ENCODE measurements at regions not wholly inside any gene's neighbourhood (a gene's known extent, or its start where the extent isn't known, plus 50 kb on each side); places are given as distances from the start of the nearest gene placed in this dataset.
"Not testable (repeated sequence)": the region's sequence is repeated elsewhere in the genome, so short reads cannot be mapped to it uniquely, and the experiment has no call there.

DNA sequence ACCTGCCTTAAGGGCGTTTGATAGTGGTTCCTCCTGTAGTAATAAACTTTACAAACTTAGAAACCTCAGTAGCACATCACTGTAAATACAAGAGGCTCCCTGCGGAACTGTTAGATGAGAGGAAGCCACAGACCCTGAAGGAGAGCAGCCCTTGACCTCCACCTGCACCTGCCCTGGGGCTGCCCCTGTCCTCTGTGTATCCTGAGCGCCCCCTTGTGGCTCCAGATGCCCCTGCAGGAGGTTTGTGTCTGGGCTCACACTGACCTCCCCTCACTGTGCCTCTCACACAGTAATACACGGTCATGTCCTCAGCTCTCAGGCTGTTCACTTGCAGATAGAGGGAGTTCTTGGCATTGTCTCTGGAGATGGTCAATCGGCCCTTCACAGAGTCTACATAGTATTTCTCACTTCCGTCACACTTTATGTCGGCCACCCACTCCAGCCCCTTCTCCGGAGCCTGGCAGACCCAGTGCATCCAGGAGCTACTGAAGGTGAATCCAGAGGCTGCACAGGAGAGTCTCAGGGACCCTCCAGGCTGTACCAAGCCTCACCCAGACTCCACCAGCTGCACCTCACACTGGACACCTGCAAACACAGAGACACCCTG, 1059.8 kb downstream of the TMEM121 start:
- no peaks in the 10 kb centered on the region for H3K9me3 ChIP-seq (ENCODE audit: control insufficient read depth, low read length)

DNA sequence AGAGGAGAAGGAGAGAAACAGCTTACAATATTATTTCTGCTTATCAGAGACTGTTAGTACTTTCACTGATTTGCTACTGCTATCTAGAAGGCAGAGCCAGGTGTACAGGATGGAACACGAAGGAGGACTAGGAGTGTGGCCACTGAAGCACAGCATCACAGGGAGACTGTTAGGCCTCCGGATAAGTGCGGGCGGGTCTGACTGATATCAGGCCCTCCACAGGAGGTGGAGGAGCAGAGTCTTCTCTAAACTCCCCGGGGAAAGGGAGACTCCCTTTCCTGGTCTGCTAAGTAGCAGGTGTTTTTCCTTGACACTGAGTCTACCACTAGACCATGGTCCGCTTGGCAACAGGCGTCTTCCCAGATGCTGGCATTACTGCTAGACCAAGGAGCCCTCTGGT, 1065.2 kb downstream of the TMEM121 start:
- not testable (repeated sequence) for H3K4me3 ChIP-seq (ENCODE audit: insufficient read depth, low read depth, low read length, poor library complexity, severe bottlenecking); H3K4me1 ChIP-seq (ENCODE audit: control insufficient read depth, insufficient read depth, low read length, poor library complexity, severe bottlenecking); H3K27me3 ChIP-seq (replicated peaks; ENCODE audit: control insufficient read depth, insufficient read depth, low read length, poor library complexity, severe bottlenecking); H3K36me3 ChIP-seq (ENCODE audit: control insufficient read depth, insufficient read depth, low read length); H3K9me3 ChIP-seq (ENCODE audit: control insufficient read depth, low read length); DNase-seq; H3K27ac ChIP-seq (ENCODE audit: insufficient read depth, low read length, poor library complexity, severe bottlenecking)

More for the DNA sequence above, 1059.8 kb downstream of the TMEM121 start:
- Histone ChIP-seq H3K4me3 (ENCODE audit: insufficient read depth, low read depth, low read length, poor library complexity, severe bottlenecking) (no peak overlapping the region), H3K36me3 (ENCODE audit: control insufficient read depth, insufficient read depth, low read length) (no peaks in the 10 kb centered on the region), H3K27ac (ENCODE audit: insufficient read depth, low read length, poor library complexity, severe bottlenecking) (no peak overlapping the region), H3K4me1 (ENCODE audit: control insufficient read depth, insufficient read depth, low read length, poor library complexity, severe bottlenecking) (peaks cover 5% of the 10 kb centered on the region), H3K27me3 (replicated peaks; ENCODE audit: control insufficient read depth, insufficient read depth, low read length, poor library complexity, severe bottlenecking) (no peaks in the 10 kb centered on the region)
- peak; percentile 18 to 40 (median 30) for DNase-seq

DNA sequence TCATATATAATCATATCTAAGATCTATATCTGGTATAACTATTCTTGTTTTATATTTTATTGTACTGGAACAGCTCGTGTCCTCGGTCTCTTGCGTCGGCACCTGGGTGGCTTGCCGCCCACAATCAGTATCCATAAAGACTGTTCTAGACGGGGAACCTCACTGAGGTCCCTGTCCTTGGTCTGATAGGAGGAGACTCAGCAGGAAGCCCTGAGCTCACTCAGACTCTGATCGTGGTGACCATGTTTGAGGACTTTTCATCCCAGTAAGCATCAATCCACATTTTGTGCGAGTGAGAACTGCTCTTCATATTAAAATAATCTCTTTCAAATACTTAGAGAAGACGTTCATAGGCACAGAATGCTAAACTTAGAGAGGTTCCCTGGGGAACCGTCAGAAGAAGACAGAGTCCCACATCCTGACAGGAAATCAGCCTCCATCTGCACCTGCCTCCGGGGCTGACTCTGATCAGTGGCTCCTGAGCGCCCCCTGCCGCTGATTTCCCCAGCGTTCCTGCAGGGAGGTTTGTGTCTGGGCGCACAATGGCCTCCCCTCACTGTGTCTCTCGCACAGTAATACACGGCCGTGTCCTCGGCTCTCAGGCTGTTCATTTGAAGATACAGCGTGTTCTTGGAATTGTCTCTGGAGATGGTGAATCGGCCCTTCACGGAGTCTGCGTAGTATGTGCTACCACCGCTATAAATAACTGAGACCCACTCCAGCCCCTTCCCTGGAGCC, 1065.9 kb downstream of the TMEM121 start:
- H3K27ac ChIP-seq (ENCODE audit: insufficient read depth, low read length, poor library complexity, severe bottlenecking); H3K36me3 ChIP-seq (ENCODE audit: control insufficient read depth, insufficient read depth, low read length); H3K9me3 ChIP-seq (ENCODE audit: control insufficient read depth, low read length); H3K4me1 ChIP-seq (ENCODE audit: control insufficient read depth, insufficient read depth, low read length, poor library complexity, severe bottlenecking); H3K27me3 ChIP-seq (replicated peaks; ENCODE audit: control insufficient read depth, insufficient read depth, low read length, poor library complexity, severe bottlenecking); H3K4me3 ChIP-seq (ENCODE audit: insufficient read depth, low read depth, low read length, poor library complexity, severe bottlenecking): not testable (repeated sequence)
- peak in 1 of 3 donors; percentile 41 for DNase-seq

DNA sequence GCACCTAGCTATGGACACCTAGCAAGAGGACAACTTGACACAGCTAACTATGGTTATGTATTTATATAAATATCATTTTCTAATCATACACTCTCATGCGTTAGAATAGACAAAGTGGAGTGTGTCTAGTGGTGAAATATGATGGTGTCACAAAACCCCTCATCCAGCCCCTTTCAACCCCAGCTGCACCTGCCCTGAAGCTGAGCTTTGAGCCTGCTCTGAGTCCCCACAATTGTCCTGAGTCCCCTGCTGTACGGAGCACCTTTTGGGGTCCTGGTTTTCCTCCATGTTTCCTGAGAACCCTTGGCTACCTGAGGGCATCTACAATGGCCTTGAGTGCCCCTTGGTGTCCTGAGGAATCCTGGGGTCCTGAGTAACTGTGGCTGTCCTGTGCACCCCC, 1072.8 kb downstream of the TMEM121 start:
- Histone ChIP-seq H3K9me3 (ENCODE audit: control insufficient read depth, low read length) (no peaks in the 10 kb centered on the region), H3K4me1 (ENCODE audit: control insufficient read depth, insufficient read depth, low read length, poor library complexity, severe bottlenecking) (no peaks in the 10 kb centered on the region), H3K27ac (ENCODE audit: insufficient read depth, low read length, poor library complexity, severe bottlenecking) (no peak overlapping the region), H3K36me3 (ENCODE audit: control insufficient read depth, insufficient read depth, low read length) (no peaks in the 10 kb centered on the region), H3K4me3 (ENCODE audit: insufficient read depth, low read depth, low read length, poor library complexity, severe bottlenecking) (no peak overlapping the region), H3K27me3 (replicated peaks; ENCODE audit: control insufficient read depth, insufficient read depth, low read length, poor library complexity, severe bottlenecking) (peaks cover 4% of the 10 kb centered on the region)
- no peak for DNase-seq

DNA sequence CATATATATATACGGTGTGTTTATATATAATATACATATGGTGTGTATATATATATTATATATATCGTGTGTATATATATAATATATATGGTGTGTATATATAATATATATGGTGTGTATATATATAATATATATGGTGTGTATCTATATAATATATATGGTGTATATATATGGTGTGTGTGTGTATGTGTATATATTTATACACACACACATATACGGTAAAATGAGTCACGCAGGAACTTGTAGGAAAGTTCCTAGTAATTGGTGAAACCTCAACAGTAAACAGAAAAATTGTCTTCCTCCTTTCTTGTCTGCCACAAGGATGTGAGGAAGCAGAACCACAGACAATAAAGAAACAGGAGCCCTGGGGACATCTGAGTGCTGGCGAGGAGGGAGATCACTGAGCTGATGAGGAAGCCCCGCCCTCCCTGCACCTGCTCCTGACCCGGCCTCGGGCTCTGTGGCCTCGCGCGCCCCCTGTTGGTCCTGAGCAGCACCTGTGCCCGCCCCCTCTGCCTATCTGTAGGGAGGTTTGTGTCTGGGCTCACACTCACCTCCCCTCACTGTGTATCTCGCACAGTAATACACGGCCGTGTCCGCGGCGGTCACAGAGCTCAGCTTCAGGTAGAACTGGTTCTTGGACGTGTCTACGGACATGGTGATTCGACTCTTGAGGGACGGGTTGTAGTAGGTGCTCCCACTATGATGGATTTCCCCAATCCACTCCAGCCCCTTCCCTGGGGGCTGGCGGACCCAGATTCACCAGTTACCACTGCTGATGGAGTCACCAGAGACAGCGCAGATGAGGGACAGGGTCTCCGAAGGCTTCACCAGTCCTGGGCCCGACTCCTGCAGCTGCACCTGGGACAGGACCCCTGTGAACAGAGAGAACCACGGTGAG, 1079.4 kb downstream of the TMEM121 start:
- H3K9me3 ChIP-seq (ENCODE audit: control insufficient read depth, low read length) = no peaks in the 10 kb centered on the region
- peak; percentile 50 to 59 (median 57) for DNase-seq
- H3K4me3 ChIP-seq (ENCODE audit: insufficient read depth, low read depth, low read length, poor library complexity, severe bottlenecking) = no peak overlapping the region

DNA sequence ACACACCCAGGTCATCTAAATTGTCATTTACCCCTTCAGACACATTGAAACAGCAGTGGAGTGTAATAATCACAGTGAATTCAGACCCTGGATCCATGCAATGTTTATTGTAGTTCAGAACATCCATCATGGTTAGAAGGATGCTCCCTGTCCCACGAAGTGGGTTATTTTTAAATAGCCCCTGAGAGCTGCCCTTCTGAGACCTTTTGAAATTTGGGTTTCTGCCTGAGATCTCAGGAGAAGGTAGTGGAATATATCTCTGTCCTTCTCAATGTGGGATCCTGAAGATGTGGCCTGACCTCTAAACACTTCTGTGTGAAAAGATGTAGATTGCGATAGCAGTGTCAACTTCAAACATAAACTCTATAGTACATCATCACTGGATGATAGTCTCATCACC, 1080.6 kb downstream of the TMEM121 start:
- DNase-seq = no peak
- H3K36me3 ChIP-seq (ENCODE audit: control insufficient read depth, insufficient read depth, low read length) = no peaks in the 10 kb centered on the region
- H3K27ac ChIP-seq (ENCODE audit: insufficient read depth, low read length, poor library complexity, severe bottlenecking) = no peak overlapping the region
- H3K9me3 ChIP-seq (ENCODE audit: control insufficient read depth, low read length) = no peaks in the 10 kb centered on the region
- no peaks in the 10 kb centered on the region for H3K27me3 ChIP-seq (replicated peaks; ENCODE audit: control insufficient read depth, insufficient read depth, low read length, poor library complexity, severe bottlenecking)
- no peaks in the 10 kb centered on the region for H3K4me1 ChIP-seq (ENCODE audit: control insufficient read depth, insufficient read depth, low read length, poor library complexity, severe bottlenecking)
- H3K4me3 ChIP-seq (ENCODE audit: insufficient read depth, low read depth, low read length, poor library complexity, severe bottlenecking) = no peak overlapping the region

More for the DNA sequence above, 1079.4 kb downstream of the TMEM121 start:
- no peak overlapping the region for H3K27ac ChIP-seq (ENCODE audit: insufficient read depth, low read length, poor library complexity, severe bottlenecking)
- H3K4me1 ChIP-seq (ENCODE audit: control insufficient read depth, insufficient read depth, low read length, poor library complexity, severe bottlenecking) = no peaks in the 10 kb centered on the region
- no peaks in the 10 kb centered on the region for H3K36me3 ChIP-seq (ENCODE audit: control insufficient read depth, insufficient read depth, low read length)
- no peaks in the 10 kb centered on the region for H3K27me3 ChIP-seq (replicated peaks; ENCODE audit: control insufficient read depth, insufficient read depth, low read length, poor library complexity, severe bottlenecking)

DNA sequence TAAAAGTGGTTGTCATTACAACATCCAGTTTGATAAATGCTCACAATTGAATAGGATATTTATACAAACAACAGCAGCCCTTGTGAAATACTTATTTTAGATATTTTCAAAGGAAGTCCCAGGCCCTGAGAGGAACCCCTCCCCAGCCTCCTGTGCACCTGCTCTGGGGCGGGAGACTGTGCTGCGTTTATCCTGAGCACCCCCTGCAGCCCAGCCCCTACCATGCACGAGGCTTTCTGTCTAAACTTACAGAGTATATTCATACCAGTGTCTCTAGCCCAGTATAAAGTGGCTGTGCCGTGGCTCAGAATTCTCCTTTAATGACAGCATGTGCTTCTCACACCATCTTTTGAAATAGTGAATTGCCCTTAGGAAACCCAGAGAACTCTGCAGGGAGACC, 1084.3 kb downstream of the TMEM121 start:
- no peak overlapping the region for H3K4me3 ChIP-seq (ENCODE audit: insufficient read depth, low read depth, low read length, poor library complexity, severe bottlenecking)
- H3K27ac ChIP-seq (ENCODE audit: insufficient read depth, low read length, poor library complexity, severe bottlenecking) = no peak overlapping the region
- DNase-seq = no peak
- no peaks in the 10 kb centered on the region for H3K36me3 ChIP-seq (ENCODE audit: control insufficient read depth, insufficient read depth, low read length)
- H3K27me3 ChIP-seq (replicated peaks; ENCODE audit: control insufficient read depth, insufficient read depth, low read length, poor library complexity, severe bottlenecking) = no peaks in the 10 kb centered on the region
- no peaks in the 10 kb centered on the region for H3K9me3 ChIP-seq (ENCODE audit: control insufficient read depth, low read length)
- H3K4me1 ChIP-seq (ENCODE audit: control insufficient read depth, insufficient read depth, low read length, poor library complexity, severe bottlenecking) = no peaks in the 10 kb centered on the region

DNA sequence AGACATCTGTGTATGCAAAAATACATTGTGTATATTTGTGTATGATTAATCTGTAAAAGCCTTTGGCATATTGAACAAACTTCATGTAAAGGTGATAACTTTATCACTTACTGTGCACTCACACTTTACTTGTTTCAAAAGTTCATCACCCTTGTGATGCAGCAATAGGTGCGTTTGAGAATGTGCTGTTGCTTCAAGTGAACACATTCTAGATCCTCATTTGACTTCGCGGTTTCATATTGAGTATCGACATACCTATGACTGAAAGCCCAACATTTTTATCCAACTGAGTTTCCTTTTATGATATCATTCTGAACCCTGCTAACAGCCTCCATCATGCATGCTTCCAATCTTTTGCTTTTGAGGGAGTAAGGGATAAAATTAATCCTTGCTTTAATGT, 1086.9 kb downstream of the TMEM121 start:
- no peak overlapping the region for H3K27ac ChIP-seq (ENCODE audit: insufficient read depth, low read length, poor library complexity, severe bottlenecking)
- H3K36me3 ChIP-seq (ENCODE audit: control insufficient read depth, insufficient read depth, low read length) = no peaks in the 10 kb centered on the region
- no peaks in the 10 kb centered on the region for H3K27me3 ChIP-seq (replicated peaks; ENCODE audit: control insufficient read depth, insufficient read depth, low read length, poor library complexity, severe bottlenecking)
- H3K9me3 ChIP-seq (ENCODE audit: control insufficient read depth, low read length) = no peaks in the 10 kb centered on the region
- H3K4me3 ChIP-seq (ENCODE audit: insufficient read depth, low read depth, low read length, poor library complexity, severe bottlenecking) = no peak overlapping the region
- DNase-seq = no peak
- H3K4me1 ChIP-seq (ENCODE audit: control insufficient read depth, insufficient read depth, low read length, poor library complexity, severe bottlenecking) = no peaks in the 10 kb centered on the region

DNA sequence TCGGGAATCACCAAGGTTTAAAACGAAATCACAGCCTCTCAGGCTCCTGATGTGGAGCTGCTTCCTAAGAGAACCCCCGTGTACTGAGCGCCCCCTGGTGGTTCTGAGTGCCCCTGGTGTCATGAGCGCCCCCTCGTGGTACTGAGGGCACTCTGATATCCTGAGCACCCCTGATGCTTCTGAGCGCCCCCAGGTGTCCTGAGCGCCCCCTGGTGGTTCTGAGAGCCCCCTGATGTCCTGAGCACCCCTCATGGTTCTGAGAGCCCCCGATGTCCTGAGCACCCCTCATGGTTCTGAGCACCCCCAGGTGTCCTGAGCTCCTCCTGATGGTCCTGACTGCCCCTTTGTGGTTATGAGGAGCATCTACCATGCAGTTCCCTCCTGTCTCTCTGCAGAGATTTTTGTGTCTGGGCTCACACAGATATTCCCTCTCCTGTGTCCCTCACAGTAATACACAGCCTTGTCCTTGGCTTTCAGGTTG, 1092.1 kb downstream of the TMEM121 start:
- H3K27me3 ChIP-seq (replicated peaks; ENCODE audit: control insufficient read depth, insufficient read depth, low read length, poor library complexity, severe bottlenecking); H3K9me3 ChIP-seq (ENCODE audit: control insufficient read depth, low read length); H3K4me1 ChIP-seq (ENCODE audit: control insufficient read depth, insufficient read depth, low read length, poor library complexity, severe bottlenecking); H3K27ac ChIP-seq (ENCODE audit: insufficient read depth, low read length, poor library complexity, severe bottlenecking); H3K4me3 ChIP-seq (ENCODE audit: insufficient read depth, low read depth, low read length, poor library complexity, severe bottlenecking); H3K36me3 ChIP-seq (ENCODE audit: control insufficient read depth, insufficient read depth, low read length): not testable (repeated sequence)
- DNase-seq = peak; percentile 71 to 78 (median 72)

DNA sequence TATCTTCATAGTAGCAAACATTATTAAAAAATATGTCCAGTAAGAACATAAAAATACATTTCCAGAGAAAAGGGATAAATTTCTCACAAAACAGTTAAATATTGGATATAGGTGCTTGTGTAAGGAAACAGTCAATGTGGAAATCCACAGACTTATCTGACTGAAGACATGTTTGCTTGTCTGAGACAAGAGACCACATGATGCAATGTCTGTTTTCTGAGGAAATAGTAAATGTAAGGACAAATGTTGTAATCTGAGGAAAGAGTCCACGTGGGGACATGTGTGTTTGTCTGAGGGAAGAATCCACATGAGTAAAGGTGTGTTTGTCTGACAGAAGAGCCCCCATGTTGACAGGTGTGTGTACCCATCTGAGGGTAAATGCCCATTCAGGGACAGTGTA, 1093.2 kb downstream of the TMEM121 start:
- Histone ChIP-seq H3K27ac (ENCODE audit: insufficient read depth, low read length, poor library complexity, severe bottlenecking) (no peak overlapping the region), H3K4me3 (ENCODE audit: insufficient read depth, low read depth, low read length, poor library complexity, severe bottlenecking) (no peak overlapping the region), H3K9me3 (ENCODE audit: control insufficient read depth, low read length) (no peaks in the 10 kb centered on the region), H3K36me3 (ENCODE audit: control insufficient read depth, insufficient read depth, low read length) (no peaks in the 10 kb centered on the region), H3K4me1 (ENCODE audit: control insufficient read depth, insufficient read depth, low read length, poor library complexity, severe bottlenecking) (no peaks in the 10 kb centered on the region), H3K27me3 (replicated peaks; ENCODE audit: control insufficient read depth, insufficient read depth, low read length, poor library complexity, severe bottlenecking) (no peaks in the 10 kb centered on the region)
- no peak for DNase-seq

Data from effector memory CD4-positive, alpha-beta T cell (primary cell).